ENCODE measurements at regions not wholly inside any gene's neighbourhood (a gene's known extent, or its start where the extent isn't known, plus 50 kb on each side); places are given as distances from the start of the nearest gene placed in this dataset.
A peak's percentile ranks its signal among the peaks of the same experiment; 100 is the strongest.

- intact Hi-C loops (cut with DNase I) = no loop called here
- no peak for DNase-seq
- ATAC-seq (ENCODE audit: poor library complexity) = peak; percentile 66
Observed at GRCh38 chr18:56127322-56128099, 510.9 kb downstream of the TXNL1 start.

DNA sequence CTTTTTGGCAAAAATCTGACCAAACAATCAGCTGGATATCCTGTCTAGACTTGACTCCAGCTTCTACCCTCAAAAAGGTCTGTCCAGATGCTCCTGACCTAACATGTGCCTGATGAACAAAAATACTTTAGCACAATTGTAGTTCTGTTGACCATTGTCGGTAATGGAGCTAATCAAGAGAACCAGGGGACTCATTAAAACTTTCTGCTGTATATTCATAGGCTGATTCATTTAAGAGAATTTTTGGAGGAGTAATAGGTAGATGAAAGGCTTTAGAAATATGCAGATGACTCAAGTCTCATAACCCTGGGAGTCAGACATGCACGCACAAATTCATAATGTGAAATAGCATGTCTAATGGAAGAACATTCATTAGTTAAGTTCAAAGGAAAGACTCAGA is 514.2 kb downstream of the TXNL1 start:
- ATAC-seq (ENCODE audit: poor library complexity) (no peak), DNase-seq (no peak)
- intact Hi-C loops (cut with DNase I) = no loop called here

DNA sequence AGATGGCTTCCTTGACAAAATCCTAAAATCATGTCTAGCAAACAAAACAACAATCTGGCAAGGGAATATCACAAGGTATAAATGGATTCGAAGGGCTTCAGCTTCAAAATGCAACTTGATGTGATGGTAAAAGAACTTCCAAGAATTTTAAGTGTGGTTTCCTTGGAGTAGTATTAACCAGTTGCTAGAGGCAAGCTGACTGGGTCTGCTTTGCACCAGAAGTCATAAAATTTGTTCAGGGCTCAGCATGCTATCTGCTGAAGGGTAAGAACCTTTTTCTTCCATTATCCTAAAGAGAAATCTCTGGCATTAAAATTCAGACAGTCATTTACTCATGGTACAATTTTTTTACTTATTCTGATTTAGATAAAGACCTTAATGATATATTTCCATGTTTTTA is 516.7 kb downstream of the TXNL1 start:
- ATAC-seq (ENCODE audit: poor library complexity) (no peak), DNase-seq (no peak)
- intact Hi-C loops (cut with DNase I) = no loop called here

- ATAC-seq (ENCODE audit: poor library complexity) (no peak), DNase-seq (no peak)
- intact Hi-C loops (cut with DNase I) = no loop called here
Observed at GRCh38 chr18:56120782-56121181, 517.6 kb downstream of the TXNL1 start.

DNA sequence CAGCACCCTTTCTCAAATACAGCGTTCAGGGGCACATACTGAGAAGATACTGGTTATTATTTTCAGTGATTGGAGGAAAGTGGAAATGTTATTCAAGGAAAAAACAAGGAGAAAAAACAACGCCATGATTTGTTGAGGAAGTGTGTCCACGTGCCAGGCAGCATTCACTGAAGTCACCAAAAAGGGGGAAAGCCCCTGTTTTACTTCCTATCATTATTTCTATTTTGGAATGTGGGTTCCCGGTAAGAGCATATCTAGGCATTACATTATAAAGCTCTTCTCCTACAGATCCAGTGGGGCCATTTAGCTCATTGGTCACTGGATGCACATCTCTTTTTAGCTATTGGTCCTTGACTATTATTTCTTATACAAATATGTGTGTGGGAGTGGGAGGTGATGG is 518.7 kb downstream of the TXNL1 start:
- no peak for ATAC-seq (ENCODE audit: poor library complexity)
- intact Hi-C loops (cut with DNase I) = no loop called here
- no peak for DNase-seq

DNA sequence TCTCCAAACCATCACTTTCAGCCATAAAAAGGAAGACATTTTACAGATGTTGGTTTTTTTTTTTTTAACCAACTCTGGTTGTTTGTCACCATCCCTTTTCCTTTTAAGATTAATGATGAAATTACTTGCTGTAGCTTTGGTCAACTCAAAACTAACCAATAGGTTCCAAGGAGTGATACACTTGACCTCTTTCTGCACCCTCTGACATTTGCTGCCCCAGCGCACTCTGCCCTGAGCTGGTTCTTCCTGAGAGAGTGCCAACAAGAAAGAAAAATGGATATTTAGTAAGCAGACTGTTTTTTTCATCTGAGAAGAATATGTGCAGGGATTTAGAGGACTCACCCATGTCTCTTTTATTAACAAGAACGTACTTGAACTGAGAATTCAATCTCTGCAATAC is 520.0 kb downstream of the TXNL1 start:
- no peak for ATAC-seq (ENCODE audit: poor library complexity)
- no peak for DNase-seq
- intact Hi-C loops (cut with DNase I) = no loop called here

GRCh38 chr18:56115071-56116015 is 523.0 kb downstream of the TXNL1 start:
- intact Hi-C loops (cut with DNase I) = no loop called here
- DNase-seq (no peak), ATAC-seq (ENCODE audit: poor library complexity) (no peak)

GRCh38 chr18:56112984-56113383 is 525.0 kb upstream of the TCF4 start:
- DNase-seq (no peak), ATAC-seq (ENCODE audit: poor library complexity) (no peak)
- intact Hi-C loops (cut with DNase I) = no loop called here

DNA sequence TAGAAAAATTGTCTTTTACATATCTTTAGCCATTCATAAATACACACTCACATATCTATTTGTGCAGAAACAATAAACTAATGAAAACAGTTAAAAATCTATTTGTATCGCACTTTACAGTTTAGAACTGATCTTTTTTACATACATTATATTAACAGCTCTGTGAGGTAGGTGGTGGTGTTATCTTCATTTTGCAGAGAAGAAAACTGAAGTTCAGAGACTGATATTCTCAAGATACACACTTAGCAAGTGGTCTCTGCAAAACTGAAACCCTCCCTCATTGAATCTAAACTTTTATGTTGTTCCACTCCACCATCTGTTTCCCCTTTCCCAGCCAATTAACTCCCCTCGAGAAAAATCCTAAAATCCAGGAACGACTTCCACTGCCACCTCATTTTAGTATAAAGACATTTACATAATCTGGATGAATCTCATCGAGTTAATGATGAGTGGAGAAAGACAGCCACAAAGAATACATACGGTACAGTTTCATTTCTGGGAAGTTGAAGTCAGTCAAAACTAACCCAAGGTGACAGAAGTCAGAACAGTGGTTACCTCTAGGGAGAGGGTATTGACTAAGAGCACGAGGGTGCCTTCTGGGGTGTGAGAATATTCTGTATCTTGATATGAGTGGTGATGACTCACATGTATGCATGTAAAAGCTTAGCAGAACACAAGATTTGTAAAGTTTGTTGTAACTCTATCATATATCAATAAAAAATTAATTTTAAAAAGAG is 524.2 kb upstream of the TCF4 start:
- DNase-seq (no peak), ATAC-seq (ENCODE audit: poor library complexity) (no peak)
- intact Hi-C loops (cut with DNase I) = no loop called here

DNA sequence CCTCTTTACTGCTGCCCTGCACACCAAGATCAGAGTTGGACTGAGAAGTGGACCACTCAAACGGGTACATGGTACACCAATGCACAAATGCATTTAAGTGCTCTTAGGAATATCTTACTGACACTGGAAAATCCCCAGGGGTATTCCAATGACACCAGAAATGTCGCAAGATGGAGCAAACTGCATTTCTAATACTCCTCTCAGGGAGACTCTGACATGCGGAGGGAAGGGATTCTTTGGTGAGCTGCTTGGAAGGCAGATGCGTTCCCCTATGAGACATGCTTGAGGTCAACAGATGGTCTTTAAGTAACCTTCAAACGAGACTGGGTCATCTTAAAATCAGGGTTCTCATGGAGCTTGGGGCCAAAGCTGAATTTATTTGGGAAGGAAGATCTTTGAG is 521.8 kb upstream of the TCF4 start:
- ATAC-seq (ENCODE audit: poor library complexity) = no peak
- intact Hi-C loops (cut with DNase I) = no loop called here

DNA sequence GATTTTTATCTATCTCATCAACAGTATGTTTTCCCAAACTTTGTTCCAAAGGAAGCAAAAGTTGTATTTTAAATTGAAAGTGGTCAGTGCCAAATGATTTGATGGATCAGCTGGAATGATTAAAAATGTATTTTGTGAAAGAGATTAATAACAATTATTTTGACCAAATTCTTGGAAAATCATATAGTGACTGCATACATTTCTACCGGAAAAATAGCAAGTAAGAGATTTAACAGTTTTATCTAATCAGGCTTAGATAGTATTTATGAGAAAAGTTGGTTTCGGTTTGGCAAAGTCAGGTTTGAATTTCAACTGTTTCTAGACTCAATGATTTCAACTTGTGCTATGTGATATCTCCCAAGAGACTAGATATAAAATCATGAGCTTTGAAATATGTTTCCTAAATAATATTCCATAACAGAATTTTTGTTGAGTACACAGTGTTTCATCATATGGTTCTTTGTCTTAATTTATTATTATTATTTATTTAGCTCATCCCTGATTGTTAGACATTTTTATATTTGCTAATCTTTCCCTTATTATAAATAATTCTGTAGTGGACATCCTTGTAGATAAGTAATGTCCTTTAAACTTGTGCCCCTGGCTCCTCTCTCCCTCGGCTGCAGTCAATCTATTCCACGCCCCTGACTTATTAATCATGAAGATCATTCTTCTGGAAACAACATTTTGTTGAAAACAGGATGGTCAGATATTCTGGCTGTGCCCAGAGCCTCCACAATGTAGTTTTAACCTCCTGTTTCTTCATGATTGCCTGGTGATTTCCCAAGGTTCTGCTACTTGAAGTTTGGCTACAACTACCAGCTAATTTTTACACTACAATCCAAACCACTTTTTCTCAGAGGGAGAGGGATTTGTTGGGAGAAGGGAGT is 520.7 kb upstream of the TCF4 start:
- intact Hi-C loops (cut with DNase I) = no loop called here
- ATAC-seq (ENCODE audit: poor library complexity) (no peak), DNase-seq (no peak)

More for the DNA sequence above, 521.8 kb upstream of the TCF4 start:
- DNase-seq = no peak

DNA sequence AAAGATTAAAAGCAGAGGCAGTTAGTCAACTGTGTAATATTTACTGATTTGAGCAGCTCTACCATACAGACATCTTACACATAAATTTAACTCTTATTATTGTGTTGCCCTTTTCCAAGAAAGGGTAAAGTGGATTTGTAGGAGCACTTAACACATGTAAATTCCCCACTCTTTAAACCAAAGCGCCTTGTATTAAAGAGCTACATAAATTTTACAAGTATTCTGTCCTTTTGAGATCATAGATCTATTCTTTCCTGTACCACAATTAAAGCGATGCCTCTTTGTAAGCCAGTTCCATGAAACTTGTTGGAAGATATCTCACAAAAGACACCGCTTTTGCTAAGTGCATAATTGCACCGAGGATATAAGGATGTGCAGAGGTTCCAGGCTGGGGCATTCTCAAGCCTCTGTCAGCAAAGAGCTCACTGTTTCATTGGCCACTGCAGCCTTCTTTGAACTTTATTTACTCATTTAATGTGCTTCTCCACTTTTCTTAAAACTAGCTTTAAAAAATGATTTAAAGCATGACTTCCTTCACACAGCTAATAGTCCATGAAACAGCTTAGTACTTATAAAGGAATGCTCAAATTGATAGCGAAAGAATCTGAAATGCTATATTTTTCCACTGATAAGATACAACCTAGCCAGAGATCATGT is 520.0 kb upstream of the TCF4 start:
- DNase-seq (no peak), ATAC-seq (ENCODE audit: poor library complexity) (no peak)
- intact Hi-C loops (cut with DNase I) = no loop called here

GRCh38 chr18:56100090-56100722 is 512.2 kb upstream of the TCF4 start:
- DNase-seq (no peak), ATAC-seq (ENCODE audit: poor library complexity) (no peak)
- intact Hi-C loops (cut with DNase I) = no loop called here

DNA sequence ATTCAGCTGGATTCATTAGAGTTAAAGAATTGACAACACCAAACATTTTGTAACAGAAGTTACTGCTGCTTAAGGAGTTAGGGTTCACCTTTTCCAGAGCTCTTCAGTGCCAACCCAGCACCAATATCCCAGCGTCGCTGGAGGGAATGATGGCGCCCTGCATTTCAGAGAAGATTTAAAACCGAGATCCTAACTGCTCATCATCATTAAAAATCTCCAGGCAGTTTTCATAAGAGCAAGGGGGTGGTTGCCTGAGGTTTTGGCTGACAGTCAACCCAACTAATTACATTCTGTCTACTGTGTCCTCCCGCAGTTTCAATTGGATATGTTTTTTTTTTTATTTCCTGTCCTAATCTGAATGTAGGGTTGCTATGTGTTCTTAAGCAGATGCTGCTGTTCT is 509.6 kb upstream of the TCF4 start:
- no peak for ATAC-seq (ENCODE audit: poor library complexity)
- intact Hi-C loops (cut with DNase I) = no loop called here

DNA sequence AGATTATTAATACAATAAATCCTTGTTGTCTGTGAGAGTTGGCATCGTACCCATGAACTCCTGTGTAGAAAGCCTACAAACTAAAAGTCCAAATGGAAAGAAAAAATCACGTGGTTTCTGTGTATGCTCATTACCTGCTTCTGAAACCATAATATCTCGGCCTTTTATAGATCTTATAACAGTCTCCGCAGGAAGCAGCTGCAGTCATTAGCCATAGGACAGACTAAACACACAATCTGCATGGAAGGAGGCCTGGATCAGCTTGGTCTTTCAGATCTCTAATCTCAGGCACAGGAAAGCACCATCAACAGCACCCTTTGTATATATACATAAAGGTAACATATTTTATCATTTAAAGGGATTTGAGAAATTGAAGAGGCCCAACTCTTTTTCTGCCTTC is 508.9 kb upstream of the TCF4 start:
- ATAC-seq (ENCODE audit: poor library complexity) = no peak
- DNase-seq = no peak

More for the DNA sequence above, 509.6 kb upstream of the TCF4 start:
- DNase-seq = no peak

DNA sequence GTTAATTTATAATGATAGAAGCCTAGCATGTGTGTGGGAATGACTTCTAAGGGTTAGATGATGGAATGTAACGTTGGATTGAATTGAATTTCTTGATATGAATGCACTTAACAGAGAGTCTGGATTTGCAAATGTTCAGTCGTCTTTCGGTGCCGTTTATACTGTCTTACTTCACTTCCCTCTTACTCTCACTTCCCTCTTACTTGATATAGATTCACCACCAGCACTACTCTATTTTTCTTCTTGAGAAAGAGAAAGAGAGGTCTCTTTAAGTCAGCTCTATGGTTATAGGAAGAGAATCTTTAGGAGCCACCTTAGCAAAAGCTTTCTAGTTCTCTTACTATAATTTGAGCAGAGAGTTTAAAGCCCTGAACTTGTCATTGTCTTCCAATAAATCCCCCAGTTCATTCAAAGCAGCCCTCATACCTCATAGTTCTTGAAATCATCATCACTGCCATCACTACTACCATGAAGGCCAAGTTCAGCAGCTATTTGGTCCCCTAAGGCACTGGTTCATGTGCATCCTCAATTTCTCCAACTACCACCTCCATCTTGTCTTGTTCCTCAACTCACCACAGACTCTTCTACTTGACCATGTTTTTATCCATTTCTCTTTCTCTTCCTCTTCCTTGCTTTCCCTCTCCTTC is 501.7 kb upstream of the TCF4 start:
- DNase-seq = no peak
- intact Hi-C loops (cut with DNase I) = no loop called here
- ATAC-seq (ENCODE audit: poor library complexity) = no peak

More for the DNA sequence above, 508.9 kb upstream of the TCF4 start:
- intact Hi-C loops (cut with DNase I) = no loop called here

DNA sequence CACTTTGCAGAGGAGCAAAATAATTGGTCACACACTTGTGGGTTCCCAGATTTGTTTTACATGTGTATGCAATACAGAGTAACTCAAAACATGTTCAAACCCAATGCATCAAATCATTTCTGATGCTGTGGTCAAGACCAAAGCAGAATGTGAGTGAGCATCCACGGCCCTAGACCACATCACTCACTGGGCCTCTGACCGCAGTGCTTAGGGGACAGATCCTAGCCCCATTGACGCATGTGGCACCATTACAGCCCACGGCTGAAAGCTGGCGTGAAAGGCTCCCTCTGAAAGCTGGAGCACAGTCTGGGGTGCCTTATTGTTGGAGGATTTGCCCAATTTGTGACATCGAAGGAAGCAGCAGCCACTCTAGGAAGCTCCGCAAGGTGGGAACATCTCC is 498.8 kb upstream of the TCF4 start:
- no peak for ATAC-seq (ENCODE audit: poor library complexity)
- no peak for DNase-seq
- intact Hi-C loops (cut with DNase I) = no loop called here
